GM06990 (cell line): ENCODE measurements at regions not wholly inside any gene's neighbourhood (a gene's known extent, or its start where the extent isn't known, plus 50 kb on each side); places are given as distances from the start of the nearest gene placed in this dataset.

Source experiments
- DNase-seq: peaks from one replicate; pipeline ENCODE4 v3.0.0-alpha.2; 2011; ENCODE audit not compliant: insufficient read length; ENCODE audit errors: extremely low read depth
- H3K27me3 ChIP-seq: replicated peaks from 2 replicates; pipeline ENCODE4 v1.6.0; 2011; ENCODE audit warnings: low read length; ENCODE audit not compliant: control insufficient read depth, insufficient read depth
- H3K36me3 ChIP-seq: 2 replicates; pipeline ENCODE4 v1.5.1; 2011; ENCODE audit warnings: low read length; ENCODE audit not compliant: control insufficient read depth, insufficient read depth
- H3K4me3 ChIP-seq: replicated peaks from 2 replicates; pipeline ENCODE4 v1.5.1; 2011; ENCODE audit warnings: low read depth, mild to moderate bottlenecking, control low read depth, low read length
- TF ChIP-seq, protein P1 (sequence below): IDR thresholded peaks from 2 replicates; pipeline ENCODE4 v1.5.1; 2011; ENCODE audit warnings: low read length, control low read depth, mild to moderate bottlenecking, inconsistent platforms; ENCODE audit not compliant: insufficient read depth, poor library complexity, severe bottlenecking

GRCh38 chr5:93044859-93045666, 536.0 kb downstream of the NR2F1-AS1 start:
- H3K4me3 ChIP-seq, result no peak overlapping the region
- H3K27me3 ChIP-seq, result no peaks in the 10 kb centered on the region
- no peak for DNase-seq
- no peaks in the 10 kb centered on the region for H3K36me3 ChIP-seq
- TF ChIP-seq, protein P1, sequence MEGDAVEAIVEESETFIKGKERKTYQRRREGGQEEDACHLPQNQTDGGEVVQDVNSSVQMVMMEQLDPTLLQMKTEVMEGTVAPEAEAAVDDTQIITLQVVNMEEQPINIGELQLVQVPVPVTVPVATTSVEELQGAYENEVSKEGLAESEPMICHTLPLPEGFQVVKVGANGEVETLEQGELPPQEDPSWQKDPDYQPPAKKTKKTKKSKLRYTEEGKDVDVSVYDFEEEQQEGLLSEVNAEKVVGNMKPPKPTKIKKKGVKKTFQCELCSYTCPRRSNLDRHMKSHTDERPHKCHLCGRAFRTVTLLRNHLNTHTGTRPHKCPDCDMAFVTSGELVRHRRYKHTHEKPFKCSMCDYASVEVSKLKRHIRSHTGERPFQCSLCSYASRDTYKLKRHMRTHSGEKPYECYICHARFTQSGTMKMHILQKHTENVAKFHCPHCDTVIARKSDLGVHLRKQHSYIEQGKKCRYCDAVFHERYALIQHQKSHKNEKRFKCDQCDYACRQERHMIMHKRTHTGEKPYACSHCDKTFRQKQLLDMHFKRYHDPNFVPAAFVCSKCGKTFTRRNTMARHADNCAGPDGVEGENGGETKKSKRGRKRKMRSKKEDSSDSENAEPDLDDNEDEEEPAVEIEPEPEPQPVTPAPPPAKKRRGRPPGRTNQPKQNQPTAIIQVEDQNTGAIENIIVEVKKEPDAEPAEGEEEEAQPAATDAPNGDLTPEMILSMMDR, result no peak

- Histone ChIP-seq H3K4me3 (no peak overlapping the region), H3K27me3 (no peaks in the 10 kb centered on the region), H3K36me3 (no peaks in the 10 kb centered on the region)
- TF ChIP-seq, protein P1, result no peak
- DNase-seq, result no peak
Measured at GRCh38 chr5:93039888-93040287, 541.1 kb downstream of the NR2F1-AS1 start.

DNA sequence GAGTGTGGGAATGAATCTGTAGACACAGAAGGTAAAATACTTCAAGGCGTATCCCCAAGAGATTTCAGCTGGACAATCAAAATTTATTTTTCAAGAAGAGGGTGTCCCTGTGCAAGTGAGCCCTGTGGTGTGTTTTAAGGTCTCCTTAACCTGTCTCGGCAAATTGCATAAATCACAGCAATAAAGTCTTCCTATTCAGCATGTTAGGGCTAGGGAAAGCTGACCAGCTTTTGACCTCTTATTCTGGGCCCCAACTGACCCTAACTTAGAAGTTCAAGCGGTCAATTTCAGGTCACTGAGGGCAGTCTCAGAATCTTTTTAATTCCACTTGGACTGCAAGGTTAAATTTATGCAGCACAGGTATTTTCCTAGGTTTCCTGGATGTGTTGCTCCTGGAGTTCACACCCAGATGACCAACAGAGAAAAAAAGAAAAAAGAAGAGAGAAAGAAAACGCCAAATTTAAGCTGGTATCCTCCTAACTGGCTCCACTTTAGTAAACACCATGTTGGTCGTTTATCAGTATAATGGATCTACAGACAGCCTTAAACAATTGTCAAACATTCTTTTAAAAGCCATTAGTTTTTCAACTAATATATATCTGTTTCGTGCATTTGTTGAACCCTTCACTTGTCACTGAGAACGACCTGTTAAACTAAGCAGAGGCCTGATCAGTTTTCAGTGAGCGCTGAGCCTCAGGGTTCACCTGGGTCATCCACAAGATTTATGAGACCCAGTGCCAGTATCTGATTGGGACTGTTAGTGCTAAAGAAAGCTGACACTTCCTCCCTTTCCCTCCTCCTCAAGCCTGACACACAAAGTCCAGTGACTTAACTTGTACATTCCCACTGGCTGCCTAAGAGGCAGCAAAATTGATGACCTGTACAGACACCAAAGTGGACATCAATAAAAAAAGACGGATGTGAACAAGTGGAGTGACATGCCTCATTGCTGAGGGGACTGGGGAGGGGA, 546.1 kb downstream of the NR2F1-AS1 start:
- DNase-seq, result no peak
- H3K4me3 ChIP-seq, result no peak overlapping the region
- TF ChIP-seq, protein P1, result no peak
- H3K36me3 ChIP-seq, result no peaks in the 10 kb centered on the region
- no peaks in the 10 kb centered on the region for H3K27me3 ChIP-seq

DNA sequence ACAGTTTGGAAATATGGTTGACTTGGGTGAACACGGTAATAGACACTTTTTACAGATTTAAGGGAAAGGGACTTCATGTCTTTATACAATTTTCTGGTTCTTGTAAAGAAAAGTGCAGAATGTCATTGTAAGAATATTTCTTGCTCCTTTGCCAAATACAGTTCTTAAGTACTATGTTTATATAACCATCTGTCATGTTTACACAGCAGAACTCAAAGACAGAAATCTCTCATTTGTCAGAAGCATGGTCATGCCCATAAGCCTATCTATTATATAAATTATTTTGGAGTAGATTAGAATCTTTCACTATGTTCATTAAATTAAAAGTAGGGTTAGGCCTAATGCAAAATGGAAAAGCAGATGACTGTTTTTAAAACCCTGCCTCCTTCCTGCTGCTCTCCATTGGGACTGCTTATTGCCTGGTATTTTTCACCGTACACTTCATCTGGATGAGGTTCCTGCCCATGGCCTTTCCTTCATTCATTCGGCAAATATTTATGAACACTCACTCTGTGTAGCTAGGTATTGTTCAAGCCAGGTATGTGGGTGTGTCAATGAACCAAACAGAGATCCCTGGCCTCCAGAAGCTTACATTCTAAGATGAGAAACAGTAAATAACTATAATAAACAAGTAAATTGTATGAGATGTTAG, 558.1 kb downstream of the NR2F1-AS1 start:
- H3K4me3 ChIP-seq, result no peak overlapping the region
- TF ChIP-seq, protein P1, result no peak
- no peaks in the 10 kb centered on the region for H3K36me3 ChIP-seq
- no peak for DNase-seq
- H3K27me3 ChIP-seq, result no peaks in the 10 kb centered on the region

DNA sequence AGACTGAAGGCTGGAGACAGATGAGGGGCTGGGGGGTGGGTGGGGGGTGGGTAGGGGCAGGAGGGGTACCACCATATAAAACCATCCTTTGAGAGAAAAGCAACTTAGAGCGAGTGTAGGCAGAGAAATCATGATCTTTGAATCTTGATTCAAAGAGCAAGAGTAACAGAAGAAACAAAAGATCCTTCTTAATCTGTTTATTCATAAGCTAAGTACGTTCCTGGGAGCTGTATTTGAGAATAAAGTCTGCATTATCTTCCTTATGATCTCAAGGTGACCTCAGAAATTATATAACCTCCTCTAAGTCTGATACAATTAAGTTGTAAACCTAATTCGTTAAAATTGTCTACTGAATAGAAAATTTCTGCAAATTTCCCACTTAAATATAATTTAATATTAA, 558.8 kb downstream of the NR2F1-AS1 start:
- DNase-seq, result no peak
- TF ChIP-seq, protein P1, result no peak
- no peaks in the 10 kb centered on the region for H3K27me3 ChIP-seq
- no peaks in the 10 kb centered on the region for H3K36me3 ChIP-seq
- no peak overlapping the region for H3K4me3 ChIP-seq
